ENCODE measurements at regions not wholly inside any gene's neighbourhood (a gene's known extent, or its start where the extent isn't known, plus 50 kb on each side); places are given as distances from the start of the nearest gene placed in this dataset.

- Histone ChIP-seq H4K8ac (ENCODE audit: extremely low read depth, insufficient read depth, low read length) (no peak overlapping the region), H3K4ac (replicated peaks; ENCODE audit: insufficient read length, low read depth, low read length) (no peak overlapping the region), H2BK120ac (replicated peaks; ENCODE audit: low read depth, low read length) (no peak overlapping the region), H3K4me1 (replicated peaks in 1 of 4; ENCODE audit: control insufficient read depth in 3 of 4, insufficient read depth in 4 of 4, low read length in 3 of 4) (peaks cover 0 to 7% (median 0%) of the 10 kb centered on the region in 4 experiments; a peak in 1 of 7 replicates), H3K23ac (ENCODE audit: insufficient read length) (no peak overlapping the region), H3K4me3 (ENCODE audit: extremely low read depth in 1 of 4, insufficient read depth in 2 of 4, low read depth in 3 of 4, low read length in 4 of 4) (no peak overlapping the region), H2BK12ac (ENCODE audit: low read depth, low read length) (no peak overlapping the region), H4K5ac (ENCODE audit: insufficient read length, low read depth, low read length) (no peak overlapping the region), H3K4me2 (ENCODE audit: insufficient read depth in 1 of 2, low read depth in 2 of 2, low read length in 2 of 2) (no peak overlapping the region), H2BK20ac (ENCODE audit: low read length) (no peak overlapping the region), H4K20me1 (replicated peaks in 1 of 2; ENCODE audit: control insufficient read depth in 1 of 2, insufficient read depth in 2 of 2, low read length in 2 of 2) (no peaks in the 10 kb centered on the region), H2AFZ (ENCODE audit: low read length) (no peak overlapping the region), H3K56ac (replicated peaks; ENCODE audit: insufficient read length, low read depth, low read length) (no peak overlapping the region), H4K91ac (replicated peaks; ENCODE audit: insufficient read length, low read length) (no peak overlapping the region), H3K27me3 (replicated peaks in 1 of 4; ENCODE audit: control insufficient read depth in 3 of 4, extremely low read depth in 1 of 4, insufficient read depth in 3 of 4, low read length in 3 of 4) (no peaks in the 10 kb centered on the region), H2BK5ac (ENCODE audit: low read depth, low read length) (no peak overlapping the region), H3K79me1 (ENCODE audit: low read depth, low read length) (no peaks in the 10 kb centered on the region), H3K9ac (replicated peaks in 1 of 4; ENCODE audit: extremely low read depth in 1 of 4, low read depth in 3 of 4, low read length in 3 of 4) (no peak overlapping the region), H3K36me3 (ENCODE audit: control insufficient read depth in 2 of 4, insufficient read depth in 4 of 4, low read length in 3 of 4) (no peaks in the 10 kb centered on the region), H3K23me2 (ENCODE audit: low read depth, low read length) (no peaks in the 10 kb centered on the region), H3K9me3 (ENCODE audit: insufficient read depth in 2 of 2, low read depth in 1 of 2, low read length in 1 of 2) (no peaks in the 10 kb centered on the region), H2BK15ac (ENCODE audit: low read length) (no peak overlapping the region), H3K14ac (ENCODE audit: insufficient read length) (no peak overlapping the region), H3K79me2 (ENCODE audit: control insufficient read depth in 1 of 2, insufficient read depth in 2 of 2, low read length in 2 of 2) (no peaks in the 10 kb centered on the region), H3K27ac (ENCODE audit: low read depth, low read length) (no peak overlapping the region), H3K18ac (ENCODE audit: extremely low read depth, low read length) (no peak overlapping the region), H2AK5ac (ENCODE audit: low read depth, low read length) (no peak overlapping the region)
- ChIA-PET POLR2A (ENCODE audit: partially characterized antibody) (no interaction called here), CTCF (ENCODE audit: partially characterized antibody) (interaction anchor here (0.8 to 3.5 kb wide), 5 partner anchors 10 to 426 kb away, joined by 3 to 34 read pairs (median 18); no protein-coding TSS in a partner anchor)
- DNase-seq (ENCODE audit: low read depth in 1 of 2, low spot score in 2 of 2): no peak
- FAIRE-seq: no peak
- TF ChIP-seq SAP30 (IDR thresholded peaks at IDR 0.05; ENCODE audit: insufficient read depth, insufficient replicate concordance, low read length) (no peak), RFX5 (IDR thresholded peaks at IDR 0.05; ENCODE audit: borderline replicate concordance, low read depth, low read length) (no peak), GTF2F1 (IDR thresholded peaks at IDR 0.05; ENCODE audit: borderline replicate concordance, low read depth, low read length) (no peak), POU5F1 (IDR thresholded peaks at IDR 0.05; ENCODE audit: low read depth, low read length) (no peak), SP2 (IDR thresholded peaks at IDR 0.05; ENCODE audit: low read length) (no peak), RAD21 (IDR thresholded peaks at IDR 0.05 in 1 of 2, conservative IDR thresholded peaks at IDR 0.05 in 1 of 2; ENCODE audit: low read depth in 2 of 2, low read length in 2 of 2) (no peak), CBX8 (IDR thresholded peaks at IDR 0.05; ENCODE audit: borderline replicate concordance, low read depth, low read length) (no peak), SIX5 (IDR thresholded peaks at IDR 0.05; ENCODE audit: low read depth, low read length) (no peak)
These were observed 161.2 kb upstream of the KCNH8 start for GRCh38 chr3:18987070-18987469.

Measured in H1 (cell line).